ENCODE measurements at regions not wholly inside any gene's neighbourhood (a gene's known extent, or its start where the extent isn't known, plus 50 kb on each side); places are given as distances from the start of the nearest gene placed in this dataset.

- TF ChIP-seq CTCF (conservative IDR thresholded peaks at IDR 0.05) (no peak), EZH2 (IDR thresholded peaks at IDR 0.05; ENCODE audit: low read depth) (no peak)
Observed at GRCh38 chr12:127194176-127194575, 1072.8 kb upstream of the TMEM132C start.
